A673 (cell line): ENCODE measurements at regions not wholly inside any gene's neighbourhood (a gene's known extent, or its start where the extent isn't known, plus 50 kb on each side); places are given as distances from the start of the nearest gene placed in this dataset.

ENCODE experiments used
- BruUV-seq: library from RNA; stranded (reverse); fragments of 400-500 nt; replicated peaks from 2 replicates; lab custom pipeline; 2021; lab: Mats Ljungman, UMichigan
- CTCF ChIA-PET: fragments of 300-600 bp; sonication (Branson Sonifier 250); formaldehyde crosslinking; loops from one replicate; lab custom pipeline; 2022; ENCODE audit warnings: antibody characterized with exemption; lab: Charles Lee
- POLR2A ChIA-PET: fragments of 300-600 bp; sonication (Branson Sonifier 250); formaldehyde crosslinking; loops from one replicate; lab custom pipeline; 2022; ENCODE audit warnings: antibody characterized with exemption; ENCODE audit not compliant: low non-redundant PET; lab: Charles Lee
- DNase-seq: peaks from one replicate; pipeline ENCODE4 v3.0.0-alpha.2; 2015; ENCODE audit warnings: low spot score
- H3K27ac ChIP-seq: fragments of 200-600 bp; sonication (generic); 2 replicates; pipeline ENCODE4 v1.5.1; 2016; ENCODE audit warnings: mixed run types, low read depth, mild to moderate bottlenecking, mixed read lengths, antibody characterized with exemption, low read length; ENCODE audit not compliant: poor library complexity, severe bottlenecking
- H3K27me3 ChIP-seq: fragments of 200-600 bp; sonication (generic); replicated peaks from 2 replicates; pipeline ENCODE4 v1.6.1; 2017; ENCODE audit warnings: mixed run types, low read depth, mild to moderate bottlenecking, mixed read lengths, antibody characterized with exemption, low read length; ENCODE audit not compliant: insufficient read depth, poor library complexity
- H3K36me3 ChIP-seq: fragments of 200-600 bp; sonication (generic); 2 replicates; pipeline ENCODE4 v1.6.1; 2016; ENCODE audit warnings: mixed run types, mild to moderate bottlenecking, mixed read lengths, antibody characterized with exemption, low read length; ENCODE audit not compliant: insufficient read depth, poor library complexity, severe bottlenecking
- H3K4me1 ChIP-seq: fragments of 200-600 bp; sonication (generic); 2 replicates; pipeline ENCODE4 v1.6.1; 2017; ENCODE audit warnings: mixed run types, mild to moderate bottlenecking, mixed read lengths, antibody characterized with exemption, low read length; ENCODE audit not compliant: insufficient read depth, poor library complexity, severe bottlenecking
- H3K4me3 ChIP-seq: fragments of 200-600 bp; sonication (generic); 2 replicates; pipeline ENCODE4 v1.5.1; 2016; ENCODE audit warnings: low read depth, mixed run types, mild to moderate bottlenecking, mixed read lengths, low read length; ENCODE audit not compliant: poor library complexity, severe bottlenecking
- H3K9me3 ChIP-seq: fragments of 200-600 bp; sonication (generic); 2 replicates; pipeline ENCODE4 v1.6.1; 2016; ENCODE audit warnings: mixed run types, low read depth, mild to moderate bottlenecking, mixed read lengths, antibody characterized with exemption, low read length; ENCODE audit not compliant: poor library complexity, severe bottlenecking
- CTCF ChIP-seq: fragments of 300-800, 200-600 bp; sonication (generic); conservative IDR thresholded peaks from 2 replicates; pipeline ENCODE4 v1.5.1; 2017; ENCODE audit warnings: low read depth, mild to moderate bottlenecking, antibody characterized with exemption, low read length, moderate library complexity, mixed read lengths
- EZH2 ChIP-seq: fragments of 200-600 bp; sonication (generic); IDR thresholded peaks from 2 replicates; pipeline ENCODE4 v1.6.1; 2017; ENCODE audit warnings: borderline replicate concordance, low read depth, mild to moderate bottlenecking, mixed read lengths, antibody characterized with exemption, low read length; ENCODE audit not compliant: poor library complexity, severe bottlenecking
- intact Hi-C: fragments of 100-400 bp; cut with micrococcal nuclease; formaldehyde crosslinking; loops from one replicate; pipeline ENCODE4 v1.10.0; 2022; ENCODE audit not compliant: unreplicated experiment

- TF ChIP-seq EZH2 = no peak
- TF ChIP-seq CTCF = no peak
- no TSS peak for BruUV-seq
- no peak for DNase-seq
These were observed 70.2 kb upstream of the KCND3 start for GRCh38 chr1:112059679-112060078.

GRCh38 chr1:112060261-112060660 is 70.8 kb upstream of the KCND3 start:
- Histone ChIP-seq H3K4me1 (no peaks in the 10 kb centered on the region), H3K27me3 (peaks cover 39% of the 10 kb centered on the region), H3K27ac (no peak overlapping the region), H3K36me3 (no peaks in the 10 kb centered on the region), H3K4me3 (no peak overlapping the region), H3K9me3 (no peaks in the 10 kb centered on the region)
- DNase-seq = no peak
- intact Hi-C loops = no loop called here
- ChIA-PET CTCF (no interaction called here), POLR2A (no interaction called here)
- TF ChIP-seq CTCF (no peak), EZH2 (no peak)
- BruUV-seq = no TSS peak

More at GRCh38 chr1:112059679-112060078, 70.2 kb upstream of the KCND3 start:
- Histone ChIP-seq H3K27ac (no peak overlapping the region), H3K36me3 (no peaks in the 10 kb centered on the region), H3K9me3 (no peaks in the 10 kb centered on the region), H3K4me1 (no peaks in the 10 kb centered on the region), H3K27me3 (peaks cover 34% of the 10 kb centered on the region), H3K4me3 (no peak overlapping the region)
- ChIA-PET CTCF (no interaction called here), POLR2A (no interaction called here)
- intact Hi-C loops = no loop called here

GRCh38 chr1:112061056-112061455 is 71.6 kb upstream of the KCND3 start:
- H3K4me3 ChIP-seq = no peak overlapping the region
- BruUV-seq = no TSS peak
- DNase-seq = no peak
- ChIA-PET POLR2A (no interaction called here), CTCF (no interaction called here)
- intact Hi-C loops = no loop called here
- TF ChIP-seq CTCF = no peak
- H3K9me3 ChIP-seq = no peaks in the 10 kb centered on the region
- H3K27ac ChIP-seq = no peak overlapping the region
- H3K27me3 ChIP-seq = peaks cover 42% of the 10 kb centered on the region
- no peaks in the 10 kb centered on the region for H3K36me3 ChIP-seq
- no peaks in the 10 kb centered on the region for H3K4me1 ChIP-seq
